ENCODE measurements at regions not wholly inside any gene's neighbourhood (a gene's known extent, or its start where the extent isn't known, plus 50 kb on each side); places are given as distances from the start of the nearest gene placed in this dataset.
A peak's percentile ranks its signal among the peaks of the same experiment; 100 is the strongest.

- no peak for DNase-seq
These were observed 393.8 kb downstream of the PCDH20 start for GRCh38 chr13:61021838-61022237.

GRCh38 chr13:61013796-61014195 is 401.9 kb downstream of the PCDH20 start:
- peak; percentile 13 for DNase-seq

- DNase-seq = no peak
These were observed 405.3 kb downstream of the PCDH20 start for GRCh38 chr13:61010358-61010757.

GRCh38 chr13:61002686-61003085 is 413.0 kb downstream of the PCDH20 start:
- DNase-seq = no peak

GRCh38 chr13:60990032-60990733 is 425.5 kb downstream of the PCDH20 start:
- no peak for DNase-seq

- no peak for DNase-seq
These were observed 429.3 kb downstream of the PCDH20 start for GRCh38 chr13:60986301-60986700.

GRCh38 chr13:60981407-60981806 is 434.2 kb downstream of the PCDH20 start:
- DNase-seq = no peak

GRCh38 chr13:60976367-60976766 is 439.3 kb downstream of the PCDH20 start:
- DNase-seq = no peak

- no peak for DNase-seq
These were observed 441.4 kb downstream of the PCDH20 start for GRCh38 chr13:60974296-60974695.

GRCh38 chr13:60973529-60973928 is 442.1 kb downstream of the PCDH20 start:
- no peak for DNase-seq

GRCh38 chr13:60970736-60971135 is 444.9 kb downstream of the PCDH20 start:
- no peak for DNase-seq

- DNase-seq = no peak
These were observed 446.0 kb downstream of the PCDH20 start for GRCh38 chr13:60969656-60970055.

GRCh38 chr13:60959427-60959826 is 456.2 kb downstream of the PCDH20 start:
- no peak for DNase-seq

- DNase-seq = no peak
These were observed 457.8 kb downstream of the PCDH20 start for GRCh38 chr13:60957816-60958215.

GRCh38 chr13:60945396-60945795 is 470.3 kb downstream of the PCDH20 start:
- DNase-seq = no peak

- DNase-seq = no peak
These were observed 470.8 kb downstream of the PCDH20 start for GRCh38 chr13:60944863-60945262.

- DNase-seq = no peak
These were observed 471.6 kb downstream of the PCDH20 start for GRCh38 chr13:60944016-60944415.

- DNase-seq = no peak
These were observed 479.4 kb downstream of the PCDH20 start for GRCh38 chr13:60936281-60936680.

- DNase-seq = no peak
These were observed 482.0 kb downstream of the PCDH20 start for GRCh38 chr13:60933638-60934037.

GRCh38 chr13:60931858-60932546 is 483.6 kb downstream of the PCDH20 start:
- DNase-seq = no peak

GRCh38 chr13:60925686-60926085 is 490.0 kb downstream of the PCDH20 start:
- DNase-seq = no peak

GRCh38 chr13:60924856-60925255 is 490.8 kb downstream of the PCDH20 start:
- no peak for DNase-seq

- DNase-seq = no peak
These were observed 492.9 kb downstream of the PCDH20 start for GRCh38 chr13:60922576-60923231.

- no peak for DNase-seq
These were observed 496.8 kb downstream of the TDRD3 start for GRCh38 chr13:60893801-60894200.
